HEK293T (cell line): ENCODE measurements at regions not wholly inside any gene's neighbourhood (a gene's known extent, or its start where the extent isn't known, plus 50 kb on each side); places are given as distances from the start of the nearest gene placed in this dataset.

Source experiments
- ARNT ChIP-seq: fragments of 450-650 bp; IDR thresholded peaks from 2 replicates; pipeline ENCODE4 v1.6.1; 2017; ENCODE audit warnings: mild to moderate bottlenecking
- PKNOX1 ChIP-seq: fragments of 450-650 bp; IDR thresholded peaks from 2 replicates; pipeline ENCODE4 v1.6.1; 2016

- TF ChIP-seq PKNOX1 (no peak), ARNT (no peak)
Observed at GRCh38 chr4:22875587-22876257, 183.0 kb downstream of the GBA3 start.
